ENCODE measurements at regions not wholly inside any gene's neighbourhood (a gene's known extent, or its start where the extent isn't known, plus 50 kb on each side); places are given as distances from the start of the nearest gene placed in this dataset.

GRCh38 chrX:116277351-116278225 is 107.0 kb downstream of the AGTR2 start:
- H3K4me3 ChIP-seq (ENCODE audit: low read depth in 2 of 2, low read length in 1 of 2) = no peak overlapping the region
- DNase-seq = no peak
- ChIA-PET CTCF (interaction anchor here (0.6 kb wide), 1 partner anchor 11 kb away, joined by 3 read pairs; no protein-coding TSS in a partner anchor), POLR2A (no interaction called here)
- H4K20me1 ChIP-seq (ENCODE audit: insufficient read depth) = no peaks in the 10 kb centered on the region
- no peaks in the 10 kb centered on the region for H3K36me3 ChIP-seq (replicated peaks in 1 of 2; ENCODE audit: control insufficient read depth in 1 of 2, insufficient read depth in 2 of 2, low read length in 1 of 2)
- no peaks in the 10 kb centered on the region for H3K79me2 ChIP-seq (ENCODE audit: insufficient read depth)
- no peak overlapping the region for H3K27ac ChIP-seq (ENCODE audit: low read depth in 2 of 2, low read length in 1 of 2)
- WGBS (ENCODE audit: low lambda C conversion rate) = 29% methylated on average over 7 of the region's 7 CpGs
- H3K4me2 ChIP-seq = no peak overlapping the region
- H3K9ac ChIP-seq = no peak overlapping the region
- no peak for TF ChIP-seq SMC3 (IDR thresholded peaks at IDR 0.05; ENCODE audit: low read depth, low read length)
- TF ChIP-seq NFIC (IDR thresholded peaks at IDR 0.05; ENCODE audit: borderline replicate concordance) = no peak
- no peak for TF ChIP-seq RCOR1 (IDR thresholded peaks at IDR 0.05; ENCODE audit: low read length)
- TF ChIP-seq FOXM1 (IDR thresholded peaks at IDR 0.05; ENCODE audit: low read depth) = no peak
- no peak for TF ChIP-seq PBX3 (IDR thresholded peaks at IDR 0.05)
- no peak for TF ChIP-seq NRF1 (IDR thresholded peaks at IDR 0.05; ENCODE audit: low read depth, low read length)
- TF ChIP-seq REST (IDR thresholded peaks at IDR 0.05; ENCODE audit: low read depth, low read length) = no peak
- TF ChIP-seq EZH2phosphoT487 (IDR thresholded peaks at IDR 0.05; ENCODE audit: borderline replicate concordance, low read depth) = no peak
- TF ChIP-seq IRF3 (IDR thresholded peaks at IDR 0.05; ENCODE audit: low read depth, low read length) = no peak
- no peaks in the 10 kb centered on the region for H3F3A ChIP-seq (replicated peaks; ENCODE audit: insufficient read depth)
- H3K27me3 ChIP-seq (ENCODE audit: insufficient read depth) = no peaks in the 10 kb centered on the region
- no peak overlapping the region for H2AFZ ChIP-seq (ENCODE audit: low read depth)
- H3K9me3 ChIP-seq = no peaks in the 10 kb centered on the region
- no peaks in the 10 kb centered on the region for H3K4me1 ChIP-seq (ENCODE audit: control insufficient read depth in 1 of 2, insufficient read depth in 2 of 2, low read depth in 1 of 2, low read length in 1 of 2)
- H3K9me2 ChIP-seq = no peaks in the 10 kb centered on the region

GRCh38 chrX:116278826-116279225 is 108.3 kb downstream of the AGTR2 start:
- Histone ChIP-seq H4K20me1 (ENCODE audit: insufficient read depth) (no peaks in the 10 kb centered on the region), H3K4me1 (ENCODE audit: control insufficient read depth in 1 of 2, insufficient read depth in 2 of 2, low read depth in 1 of 2, low read length in 1 of 2) (no peaks in the 10 kb centered on the region), H3K79me2 (ENCODE audit: insufficient read depth) (no peaks in the 10 kb centered on the region), H3K9ac (no peak overlapping the region), H3K4me3 (ENCODE audit: low read depth in 2 of 2, low read length in 1 of 2) (no peak overlapping the region), H3K9me2 (no peaks in the 10 kb centered on the region), H3K27ac (ENCODE audit: low read depth in 2 of 2, low read length in 1 of 2) (no peak overlapping the region), H3K9me3 (no peaks in the 10 kb centered on the region), H3K27me3 (ENCODE audit: insufficient read depth) (no peaks in the 10 kb centered on the region), H3K4me2 (no peak overlapping the region), H3F3A (replicated peaks; ENCODE audit: insufficient read depth) (no peaks in the 10 kb centered on the region), H3K36me3 (replicated peaks in 1 of 2; ENCODE audit: control insufficient read depth in 1 of 2, insufficient read depth in 2 of 2, low read length in 1 of 2) (no peaks in the 10 kb centered on the region), H2AFZ (ENCODE audit: low read depth) (no peak overlapping the region)
- WGBS (ENCODE audit: low lambda C conversion rate) = 27% methylated on average over 3 of the region's 3 CpGs
- ChIA-PET CTCF (interaction anchor here (0.8 kb wide), 1 partner anchor 9 kb away, joined by 3 read pairs; no protein-coding TSS in a partner anchor), POLR2A (no interaction called here)
- DNase-seq = no peak
- TF ChIP-seq NRF1 (IDR thresholded peaks at IDR 0.05; ENCODE audit: low read depth, low read length) (no peak), IRF3 (IDR thresholded peaks at IDR 0.05; ENCODE audit: low read depth, low read length) (no peak), RAD21 (IDR thresholded peaks at IDR 0.05; ENCODE audit: low read length) (no peak), CTCF (IDR thresholded peaks at IDR 0.05) (no peak), GATA2 (CRISPR knock-in tag; IDR thresholded peaks at IDR 0.05) (no peak), TCF12 (IDR thresholded peaks at IDR 0.05) (no peak), FOSL2 (IDR thresholded peaks at IDR 0.05; ENCODE audit: borderline replicate concordance, low read depth) (no peak), YY1 (IDR thresholded peaks at IDR 0.05; ENCODE audit: low read depth) (no peak)

Measured in SK-N-SH (cell line).